ENCODE measurements at regions not wholly inside any gene's neighbourhood (a gene's known extent, or its start where the extent isn't known, plus 50 kb on each side); places are given as distances from the start of the nearest gene placed in this dataset.

- Histone ChIP-seq H3K27ac (ENCODE audit: low read depth in 2 of 2, low read length in 1 of 2) (no peak overlapping the region), H3K27me3 (ENCODE audit: control insufficient read depth in 1 of 2, insufficient read depth in 2 of 2, low read length in 2 of 2) (no peaks in the 10 kb centered on the region), H3K4me1 (ENCODE audit: control insufficient read depth in 2 of 2, insufficient read depth in 2 of 2, low read length in 1 of 2) (no peaks in the 10 kb centered on the region), H3K4me3 (ENCODE audit: low read depth in 1 of 2, low read length in 2 of 2) (no peak overlapping the region), H3K36me3 (ENCODE audit: control insufficient read depth in 2 of 2, insufficient read depth in 2 of 2, low read length in 1 of 2) (no peaks in the 10 kb centered on the region), H3K9me3 (ENCODE audit: control insufficient read depth in 2 of 2, insufficient read depth in 1 of 2, low read depth in 1 of 2, low read length in 1 of 2) (no peaks in the 10 kb centered on the region)
- 72 to 78% methylated on average over 6 of the region's 6 CpGs for WGBS, 2 donors
Measured at GRCh38 chr5:168027007-168027406, 264.4 kb upstream of the WWC1 start.

GRCh38 chr5:168030912-168031311 lies 260.5 kb upstream of the WWC1 start:
- no peak overlapping the region for H3K4me3 ChIP-seq (ENCODE audit: low read depth in 1 of 2, low read length in 2 of 2)
- H3K9me3 ChIP-seq (ENCODE audit: control insufficient read depth in 2 of 2, insufficient read depth in 1 of 2, low read depth in 1 of 2, low read length in 1 of 2) = no peaks in the 10 kb centered on the region
- WGBS, 2 donors = 73 to 76% methylated on average over 2 of the region's 2 CpGs
- H3K4me1 ChIP-seq (ENCODE audit: control insufficient read depth in 2 of 2, insufficient read depth in 2 of 2, low read length in 1 of 2) = no peaks in the 10 kb centered on the region
- H3K27me3 ChIP-seq (ENCODE audit: control insufficient read depth in 1 of 2, insufficient read depth in 2 of 2, low read length in 2 of 2) = no peaks in the 10 kb centered on the region
- H3K27ac ChIP-seq (ENCODE audit: low read depth in 2 of 2, low read length in 1 of 2) = no peak overlapping the region
- no peaks in the 10 kb centered on the region for H3K36me3 ChIP-seq (ENCODE audit: control insufficient read depth in 2 of 2, insufficient read depth in 2 of 2, low read length in 1 of 2)

GRCh38 chr5:168031614-168032013 lies 259.8 kb upstream of the WWC1 start:
- Histone ChIP-seq H3K36me3 (ENCODE audit: control insufficient read depth in 2 of 2, insufficient read depth in 2 of 2, low read length in 1 of 2) (no peaks in the 10 kb centered on the region), H3K4me1 (ENCODE audit: control insufficient read depth in 2 of 2, insufficient read depth in 2 of 2, low read length in 1 of 2) (no peaks in the 10 kb centered on the region), H3K27me3 (ENCODE audit: control insufficient read depth in 1 of 2, insufficient read depth in 2 of 2, low read length in 2 of 2) (no peaks in the 10 kb centered on the region), H3K9me3 (ENCODE audit: control insufficient read depth in 2 of 2, insufficient read depth in 1 of 2, low read depth in 1 of 2, low read length in 1 of 2) (no peaks in the 10 kb centered on the region), H3K4me3 (ENCODE audit: low read depth in 1 of 2, low read length in 2 of 2) (no peak overlapping the region), H3K27ac (ENCODE audit: low read depth in 2 of 2, low read length in 1 of 2) (no peak overlapping the region)
- 81 to 85% methylated on average over 1 of the region's 1 CpG for WGBS, 2 donors

- Histone ChIP-seq H3K4me1 (ENCODE audit: control insufficient read depth in 2 of 2, insufficient read depth in 2 of 2, low read length in 1 of 2) (no peaks in the 10 kb centered on the region), H3K27ac (ENCODE audit: low read depth in 2 of 2, low read length in 1 of 2) (no peak overlapping the region), H3K4me3 (ENCODE audit: low read depth in 1 of 2, low read length in 2 of 2) (no peak overlapping the region), H3K27me3 (ENCODE audit: control insufficient read depth in 1 of 2, insufficient read depth in 2 of 2, low read length in 2 of 2) (no peaks in the 10 kb centered on the region), H3K36me3 (ENCODE audit: control insufficient read depth in 2 of 2, insufficient read depth in 2 of 2, low read length in 1 of 2) (no peaks in the 10 kb centered on the region), H3K9me3 (ENCODE audit: control insufficient read depth in 2 of 2, insufficient read depth in 1 of 2, low read depth in 1 of 2, low read length in 1 of 2) (no peaks in the 10 kb centered on the region)
- 78 to 84% methylated on average over 13 of the region's 13 CpGs for WGBS, 2 donors
Measured at GRCh38 chr5:168039039-168039438, 252.4 kb upstream of the WWC1 start.

GRCh38 chr5:168039566-168040248 lies 251.7 kb upstream of the WWC1 start:
- Histone ChIP-seq H3K4me3 (ENCODE audit: low read depth in 1 of 2, low read length in 2 of 2) (no peak overlapping the region), H3K4me1 (ENCODE audit: control insufficient read depth in 2 of 2, insufficient read depth in 2 of 2, low read length in 1 of 2) (no peaks in the 10 kb centered on the region), H3K27me3 (ENCODE audit: control insufficient read depth in 1 of 2, insufficient read depth in 2 of 2, low read length in 2 of 2) (no peaks in the 10 kb centered on the region), H3K27ac (ENCODE audit: low read depth in 2 of 2, low read length in 1 of 2) (no peak overlapping the region), H3K36me3 (ENCODE audit: control insufficient read depth in 2 of 2, insufficient read depth in 2 of 2, low read length in 1 of 2) (no peaks in the 10 kb centered on the region), H3K9me3 (ENCODE audit: control insufficient read depth in 2 of 2, insufficient read depth in 1 of 2, low read depth in 1 of 2, low read length in 1 of 2) (no peaks in the 10 kb centered on the region)
- WGBS, 2 donors = 57 to 83% methylated on average over 13 of the region's 13 CpGs

GRCh38 chr5:168041583-168041982 lies 249.9 kb upstream of the WWC1 start:
- no peaks in the 10 kb centered on the region for H3K9me3 ChIP-seq (ENCODE audit: control insufficient read depth in 2 of 2, insufficient read depth in 1 of 2, low read depth in 1 of 2, low read length in 1 of 2)
- 65 to 75% methylated on average over 2 of the region's 2 CpGs for WGBS, 2 donors

GRCh38 chr5:168042284-168043068 lies 249.0 kb upstream of the WWC1 start:
- Histone ChIP-seq H3K9me3 (ENCODE audit: control insufficient read depth in 2 of 2, insufficient read depth in 1 of 2, low read depth in 1 of 2, low read length in 1 of 2) (no peaks in the 10 kb centered on the region), H3K27ac (ENCODE audit: low read depth in 2 of 2, low read length in 1 of 2) (no peak overlapping the region)
- 46 to 71% methylated on average over 12 of the region's 12 CpGs for WGBS, 2 donors

More at GRCh38 chr5:168041583-168041982, 249.9 kb upstream of the WWC1 start:
- Histone ChIP-seq H3K4me3 (ENCODE audit: low read depth in 1 of 2, low read length in 2 of 2) (no peak overlapping the region), H3K36me3 (ENCODE audit: control insufficient read depth in 2 of 2, insufficient read depth in 2 of 2, low read length in 1 of 2) (no peaks in the 10 kb centered on the region), H3K27ac (ENCODE audit: low read depth in 2 of 2, low read length in 1 of 2) (no peak overlapping the region), H3K27me3 (ENCODE audit: control insufficient read depth in 1 of 2, insufficient read depth in 2 of 2, low read length in 2 of 2) (no peaks in the 10 kb centered on the region), H3K4me1 (ENCODE audit: control insufficient read depth in 2 of 2, insufficient read depth in 2 of 2, low read length in 1 of 2) (no peaks in the 10 kb centered on the region)

GRCh38 chr5:168046163-168046562 lies 245.3 kb upstream of the WWC1 start:
- H3K4me3 ChIP-seq (ENCODE audit: low read depth in 1 of 2, low read length in 2 of 2) = no peak overlapping the region
- peaks cover 0 to 3% of the 10 kb centered on the region in 2 donors for H3K4me1 ChIP-seq (ENCODE audit: control insufficient read depth in 2 of 2, insufficient read depth in 2 of 2, low read length in 1 of 2)
- 68 to 75% methylated on average over 4 of the region's 4 CpGs for WGBS, 2 donors
- no peaks in the 10 kb centered on the region for H3K36me3 ChIP-seq (ENCODE audit: control insufficient read depth in 2 of 2, insufficient read depth in 2 of 2, low read length in 1 of 2)
- no peak overlapping the region for H3K27ac ChIP-seq (ENCODE audit: low read depth in 2 of 2, low read length in 1 of 2)
- H3K9me3 ChIP-seq (ENCODE audit: control insufficient read depth in 2 of 2, insufficient read depth in 1 of 2, low read depth in 1 of 2, low read length in 1 of 2) = no peaks in the 10 kb centered on the region
- H3K27me3 ChIP-seq (ENCODE audit: control insufficient read depth in 1 of 2, insufficient read depth in 2 of 2, low read length in 2 of 2) = no peaks in the 10 kb centered on the region

More at GRCh38 chr5:168042284-168043068, 249.0 kb upstream of the WWC1 start:
- H3K4me1 ChIP-seq (ENCODE audit: control insufficient read depth in 2 of 2, insufficient read depth in 2 of 2, low read length in 1 of 2) = peaks cover 0 to under 1% of the 10 kb centered on the region in 2 donors
- no peaks in the 10 kb centered on the region for H3K36me3 ChIP-seq (ENCODE audit: control insufficient read depth in 2 of 2, insufficient read depth in 2 of 2, low read length in 1 of 2)
- no peak overlapping the region for H3K4me3 ChIP-seq (ENCODE audit: low read depth in 1 of 2, low read length in 2 of 2)
- no peaks in the 10 kb centered on the region for H3K27me3 ChIP-seq (ENCODE audit: control insufficient read depth in 1 of 2, insufficient read depth in 2 of 2, low read length in 2 of 2)

- H3K36me3 ChIP-seq (ENCODE audit: control insufficient read depth in 2 of 2, insufficient read depth in 2 of 2, low read length in 1 of 2) = no peaks in the 10 kb centered on the region
- H3K9me3 ChIP-seq (ENCODE audit: control insufficient read depth in 2 of 2, insufficient read depth in 1 of 2, low read depth in 1 of 2, low read length in 1 of 2) = no peaks in the 10 kb centered on the region
- 29 to 30% methylated on average over 9 to 11 of the region's 11 CpGs for WGBS, 2 donors
- H3K4me1 ChIP-seq (ENCODE audit: control insufficient read depth in 2 of 2, insufficient read depth in 2 of 2, low read length in 1 of 2) = peaks cover 0 to 3% of the 10 kb centered on the region in 2 donors
- H3K27me3 ChIP-seq (ENCODE audit: control insufficient read depth in 1 of 2, insufficient read depth in 2 of 2, low read length in 2 of 2) = no peaks in the 10 kb centered on the region
- no peak overlapping the region for H3K27ac ChIP-seq (ENCODE audit: low read depth in 2 of 2, low read length in 1 of 2)
- no peak overlapping the region for H3K4me3 ChIP-seq (ENCODE audit: low read depth in 1 of 2, low read length in 2 of 2)
Measured at GRCh38 chr5:168047043-168047668, 244.3 kb upstream of the WWC1 start.
